HepG2 (cell line): ENCODE measurements at regions not wholly inside any gene's neighbourhood (a gene's known extent, or its start where the extent isn't known, plus 50 kb on each side); places are given as distances from the start of the nearest gene placed in this dataset.

Experiments used
- ATAC-seq: fragments of 200-7000 bp; cut with Tn5 transposase; 3 replicates; pipeline ENCODE4 v1.9.1; 2020; ENCODE audit warnings: mild to moderate bottlenecking, moderate library complexity
- BruUV-seq: library from RNA; stranded (reverse); fragments of 400-500 nt; replicated peaks from 2 replicates; lab custom pipeline; 2021; lab: Mats Ljungman, UMichigan
- CTCF ChIA-PET: fragments of 300-600 bp; formaldehyde crosslinking; extraction: SDS; loops from one replicate; lab custom pipeline; 2021; ENCODE audit warnings: low total read pairs, inconsistent platforms, low intra/inter-chr PET ratio; lab: Yijun Ruan, JAX
- POLR2A ChIA-PET: fragments of 350-600 bp; sonication (Branson Sonifier 250); formaldehyde crosslinking; loops from one replicate; lab custom pipeline; 2020; ENCODE audit warnings: antibody characterized with exemption, inconsistent platforms; lab: Yijun Ruan, JAX
- DNase-seq: peaks from one replicate; pipeline ENCODE4 v3.0.0-alpha.2; 2015; ENCODE audit warnings: low spot score
- FAIRE-seq: peaks from 3 replicates; lab custom pipeline; 2011; peaks lifted over from hg19 to GRCh38; lab: Jason Lieb, UNC
- H2AFZ ChIP-seq: one replicate; pipeline ENCODE4 v1.6.1; 2011; ENCODE audit warnings: low read length, inconsistent platforms
- H3K27ac ChIP-seq: fragments of 300-600 bp; 3 replicates; pipeline ENCODE4 v1.8.0; 2011; ENCODE audit warnings: mixed run types, mild to moderate bottlenecking, mixed read lengths, low read length, inconsistent platforms; ENCODE audit not compliant: insufficient read depth; ENCODE audit errors: extremely low read length
- H3K27me3 ChIP-seq, 2 experiments: fragments of 200-600 bp in 1 of 2; 2 replicates in 1 of 2; 3 replicates in 1 of 2; pipeline versions ENCODE4 v1.6.0 to v1.8.0; 2011; ENCODE audit warnings: low read length in 2 of 2, mild to moderate bottlenecking in 2 of 2, moderate library complexity in 2 of 2, inconsistent platforms in 1 of 2; ENCODE audit not compliant: insufficient read depth in 2 of 2, control insufficient read depth in 1 of 2
- H3K36me3 ChIP-seq, 2 experiments: fragments of 200-600 bp in 1 of 2; replicated peaks in 1 of 2; 2 replicates in 1 of 2; 3 replicates in 1 of 2; pipeline versions ENCODE4 v1.5.1 to v1.8.0; 2011; ENCODE audit warnings: low read length in 2 of 2, inconsistent platforms in 1 of 2; ENCODE audit not compliant: insufficient read depth in 2 of 2, control insufficient read depth in 1 of 2
- H3K4me1 ChIP-seq: 2 replicates; pipeline ENCODE4 v1.5.1; 2012; ENCODE audit warnings: low read length, inconsistent platforms; ENCODE audit not compliant: insufficient read depth
- H3K4me2 ChIP-seq: 2 replicates; pipeline ENCODE4 v1.6.0; 2011; ENCODE audit warnings: low read depth, low read length, inconsistent platforms
- H3K4me3 ChIP-seq, 3 experiments: fragments of 200-600 bp in 1 of 3; sonication (generic), shearing (Covaris generic) in 1 of 3; replicated peaks in 1 of 3; 2 replicates each; pipeline ENCODE4 v1.5.1; 2011 to 2016; ENCODE audit warnings: low read length in 3 of 3, inconsistent platforms in 2 of 3, low read depth in 2 of 3, mild to moderate bottlenecking in 2 of 3, control low read depth in 1 of 3, mixed read lengths in 1 of 3; ENCODE audit not compliant: insufficient read depth in 1 of 3
- H3K79me2 ChIP-seq: one replicate; pipeline ENCODE4 v1.6.1; 2011; ENCODE audit warnings: low read length, inconsistent platforms; ENCODE audit not compliant: insufficient read depth
- H3K9ac ChIP-seq: 2 replicates; pipeline ENCODE4 v1.6.0; 2011; ENCODE audit warnings: mild to moderate bottlenecking, low read depth, low read length, inconsistent platforms; ENCODE audit not compliant: insufficient read depth
- H3K9me3 ChIP-seq: 2 replicates; pipeline ENCODE4 v1.5.1; 2012; ENCODE audit warnings: mild to moderate bottlenecking, low read length
- H4K20me1 ChIP-seq: 2 replicates; pipeline ENCODE4 v1.6.0; 2011; ENCODE audit warnings: inconsistent platforms, mild to moderate bottlenecking, low read length, moderate library complexity; ENCODE audit not compliant: insufficient read depth
- ELF3 ChIP-seq: IDR thresholded peaks from 2 replicates; pipeline ENCODE4 v1.6.1; 2016; ENCODE audit warnings: missing genetic modification reagents, missing compliant biosample characterization
- GATAD1 ChIP-seq: IDR thresholded peaks from 2 replicates; pipeline ENCODE4 v1.6.1; 2016; ENCODE audit warnings: missing genetic modification reagents, missing compliant biosample characterization
- HIVEP1 ChIP-seq: sonication (generic); formaldehyde crosslinking; IDR thresholded peaks from 2 replicates; pipeline ENCODE4 v1.4.0; 2020; ENCODE audit warnings: mild to moderate bottlenecking, missing genetic modification reagents
- HNRNPH1 ChIP-seq: fragments of 200-400 bp; formaldehyde crosslinking; optimal IDR thresholded peaks from 2 replicates; pipeline ENCODE3; 2017; ENCODE audit warnings: mild to moderate bottlenecking, low read depth, low read length
- KLF16 ChIP-seq, 2 experiments: sonication (generic) in 1 of 2; formaldehyde crosslinking in 1 of 2; IDR thresholded peaks; 2 replicates each; pipeline versions ENCODE4 v1.6.1 to v1.8.0; 2016 to 2023; ENCODE audit warnings: missing genetic modification reagents in 2 of 2, missing compliant biosample characterization in 1 of 2
- MXI1 ChIP-seq: IDR thresholded peaks from 3 replicates; pipeline ENCODE4 v1.6.1; 2012; ENCODE audit warnings: low read depth, low read length, inconsistent platforms, borderline replicate concordance
- TARDBP ChIP-seq: sonication (generic); formaldehyde crosslinking; IDR thresholded peaks from 2 replicates; pipeline ENCODE4 v1.8.0; 2022; ENCODE audit warnings: mild to moderate bottlenecking, missing genetic modification reagents
- ZMYM2 ChIP-seq: sonication (generic); formaldehyde crosslinking; IDR thresholded peaks from 2 replicates; pipeline ENCODE4 v1.8.0; 2022; ENCODE audit warnings: mild to moderate bottlenecking, missing genetic modification reagents
- ZNF605 ChIP-seq: sonication (generic); formaldehyde crosslinking; IDR thresholded peaks from 2 replicates; pipeline ENCODE4 v1.8.0; 2022; ENCODE audit warnings: mild to moderate bottlenecking, missing genetic modification reagents
- ZNF616 ChIP-seq: sonication (generic); formaldehyde crosslinking; IDR thresholded peaks from 2 replicates; pipeline ENCODE4 v1.5.0; 2020; ENCODE audit warnings: low read depth, mild to moderate bottlenecking, missing genetic modification reagents
- WGBS: methylation state at CpG from one replicate; pipeline ENCODE4 v1.1.6; 2017; ENCODE audit warnings: low lambda C conversion rate; 5-methylcytosine and 5-hydroxymethylcytosine counted together
- in situ Hi-C: cut with HindIII; loops from 2 replicates; pipeline ENCODE4 v1.10.0; 2017; ENCODE audit warnings: low pct_unique_long_range_greater_than_20kb; ENCODE audit not compliant: extremely low pct_ligation_motif_present
- intact Hi-C: fragments of 100-400 bp; cut with micrococcal nuclease; formaldehyde crosslinking; loops from one replicate; pipeline ENCODE4 v1.10.0; 2022; ENCODE audit not compliant: unreplicated experiment
- TF ChIP-seq, protein P1 (sequence below): sonication (generic); formaldehyde crosslinking; conservative IDR thresholded peaks from 2 replicates; pipeline ENCODE4 v1.4.0; 2020; ENCODE audit warnings: missing genetic modification reagents
- TF ChIP-seq, protein P2 (sequence below): sonication (generic); formaldehyde crosslinking; conservative IDR thresholded peaks from 2 replicates; pipeline ENCODE4 v1.4.0; 2020; ENCODE audit warnings: missing genetic modification reagents
- TF ChIP-seq, protein P3 (sequence below): sonication (generic); formaldehyde crosslinking; IDR thresholded peaks from 2 replicates; pipeline ENCODE4 v1.4.0; 2020; ENCODE audit warnings: mild to moderate bottlenecking, missing genetic modification reagents

DNA sequence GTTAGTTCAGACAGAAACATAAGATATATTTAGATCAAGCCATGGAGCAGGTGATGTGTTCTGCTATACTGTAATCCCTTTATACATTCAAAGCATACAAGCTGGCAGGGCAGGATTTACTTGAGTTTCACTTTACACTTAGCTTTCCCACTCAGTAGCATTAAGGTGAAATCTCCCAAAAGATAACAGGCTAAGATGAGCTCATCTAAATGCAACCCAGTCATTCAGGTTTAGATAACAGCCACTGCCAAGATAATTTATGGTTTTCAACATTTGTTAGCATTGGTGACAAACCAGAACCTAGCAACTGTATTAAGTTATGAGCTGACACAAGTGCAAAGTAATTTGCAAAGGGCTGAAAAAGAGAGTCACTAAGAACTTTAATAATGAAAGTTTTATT is 925.1 kb upstream of the ATXN7L3B start (continued):
- TF ChIP-seq, protein P1, sequence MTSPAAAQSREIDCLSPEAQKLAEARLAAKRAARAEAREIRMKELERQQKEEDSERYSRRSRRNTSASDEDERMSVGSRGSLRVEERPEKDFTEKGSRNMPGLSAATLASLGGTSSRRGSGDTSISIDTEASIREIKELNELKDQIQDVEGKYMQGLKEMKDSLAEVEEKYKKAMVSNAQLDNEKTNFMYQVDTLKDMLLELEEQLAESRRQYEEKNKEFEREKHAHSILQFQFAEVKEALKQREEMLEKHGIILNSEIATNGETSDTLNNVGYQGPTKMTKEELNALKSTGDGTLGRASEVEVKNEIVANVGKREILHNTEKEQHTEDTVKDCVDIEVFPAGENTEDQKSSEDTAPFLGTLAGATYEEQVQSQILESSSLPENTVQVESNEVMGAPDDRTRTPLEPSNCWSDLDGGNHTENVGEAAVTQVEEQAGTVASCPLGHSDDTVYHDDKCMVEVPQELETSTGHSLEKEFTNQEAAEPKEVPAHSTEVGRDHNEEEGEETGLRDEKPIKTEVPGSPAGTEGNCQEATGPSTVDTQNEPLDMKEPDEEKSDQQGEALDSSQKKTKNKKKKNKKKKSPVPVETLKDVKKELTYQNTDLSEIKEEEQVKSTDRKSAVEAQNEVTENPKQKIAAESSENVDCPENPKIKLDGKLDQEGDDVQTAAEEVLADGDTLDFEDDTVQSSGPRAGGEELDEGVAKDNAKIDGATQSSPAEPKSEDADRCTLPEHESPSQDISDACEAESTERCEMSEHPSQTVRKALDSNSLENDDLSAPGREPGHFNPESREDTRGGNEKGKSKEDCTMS (CRISPR knock-in tag) = no peak
- TF ChIP-seq ZMYM2 = no peak

DNA sequence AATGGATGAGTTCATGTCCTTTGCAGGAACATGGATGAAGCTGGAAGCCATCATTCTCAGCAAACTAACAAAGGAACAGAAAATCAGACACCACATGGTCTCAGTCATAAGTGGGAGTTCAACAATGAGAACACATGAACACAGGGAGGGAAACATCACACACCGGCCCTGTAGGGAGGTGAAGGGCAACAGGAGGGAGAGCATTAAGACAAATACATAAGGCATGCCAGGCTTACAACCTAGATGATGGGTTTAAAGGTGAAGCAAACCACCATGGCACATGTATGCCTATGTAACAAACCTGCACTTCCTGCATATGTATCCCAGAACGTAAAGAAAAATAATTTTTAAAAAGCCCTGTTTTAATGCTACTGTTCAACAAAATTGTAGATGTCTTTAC is 914.2 kb upstream of the ATXN7L3B start:
- Histone ChIP-seq H3K27ac (no peak overlapping the region), H3K27me3 (no peaks in the 10 kb centered on the region), H3K79me2 (no peaks in the 10 kb centered on the region), H3K4me3 (no peak overlapping the region), H3K9ac (no peak overlapping the region), H2AFZ (no peak overlapping the region), H3K4me1 (no peaks in the 10 kb centered on the region), H4K20me1 (no peaks in the 10 kb centered on the region), H3K36me3 (no peaks in the 10 kb centered on the region), H3K4me2 (no peak overlapping the region), H3K9me3 (peaks cover 42% of the 10 kb centered on the region)
- ChIA-PET CTCF (no interaction called here), POLR2A (no interaction called here)
- no peak for FAIRE-seq
- no TSS peak for BruUV-seq
- no peak for TF ChIP-seq ZNF616 (CRISPR knock-in tag)
- no peak for TF ChIP-seq MXI1
- DNase-seq = no peak
- no peak for ATAC-seq
- intact Hi-C loops = no loop called here
- in situ Hi-C loops = no loop called here
- 9% methylated on average over 2 of the region's 2 CpGs for WGBS

DNA sequence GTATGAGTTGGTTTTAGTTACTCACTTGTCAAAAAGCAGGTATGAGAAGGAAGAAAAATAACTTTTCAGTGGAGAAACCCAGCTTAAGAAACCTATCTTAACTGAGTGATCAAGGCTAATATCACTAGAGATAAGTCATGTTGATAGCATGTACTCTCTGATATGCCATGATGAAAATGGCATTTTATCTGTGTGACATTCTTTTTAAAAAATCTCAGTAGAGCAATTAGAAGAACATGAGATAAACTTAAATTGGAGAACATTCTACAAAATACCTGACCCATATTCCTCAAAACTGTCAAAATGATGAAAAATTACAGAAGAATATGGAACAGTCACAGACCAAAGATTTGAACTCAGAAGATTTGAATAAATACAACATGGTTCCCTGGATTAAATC is 912.4 kb upstream of the ATXN7L3B start:
- CTCF ChIA-PET = no interaction called here
- TF ChIP-seq ELF3 (CRISPR knock-in tag) (no peak), HIVEP1 (CRISPR knock-in tag) (no peak), KLF16 (CRISPR knock-in tag; IDR thresholded peaks at IDR 0.05) (no peak), HNRNPH1 (no peak), ZNF605 (CRISPR knock-in tag) (no peak), GATAD1 (CRISPR knock-in tag) (no peak), TARDBP (no peak)
- TF ChIP-seq, protein P2, sequence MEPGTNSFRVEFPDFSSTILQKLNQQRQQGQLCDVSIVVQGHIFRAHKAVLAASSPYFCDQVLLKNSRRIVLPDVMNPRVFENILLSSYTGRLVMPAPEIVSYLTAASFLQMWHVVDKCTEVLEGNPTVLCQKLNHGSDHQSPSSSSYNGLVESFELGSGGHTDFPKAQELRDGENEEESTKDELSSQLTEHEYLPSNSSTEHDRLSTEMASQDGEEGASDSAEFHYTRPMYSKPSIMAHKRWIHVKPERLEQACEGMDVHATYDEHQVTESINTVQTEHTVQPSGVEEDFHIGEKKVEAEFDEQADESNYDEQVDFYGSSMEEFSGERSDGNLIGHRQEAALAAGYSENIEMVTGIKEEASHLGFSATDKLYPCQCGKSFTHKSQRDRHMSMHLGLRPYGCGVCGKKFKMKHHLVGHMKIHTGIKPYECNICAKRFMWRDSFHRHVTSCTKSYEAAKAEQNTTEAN (CRISPR knock-in tag) = no peak
- TF ChIP-seq, protein P3, sequence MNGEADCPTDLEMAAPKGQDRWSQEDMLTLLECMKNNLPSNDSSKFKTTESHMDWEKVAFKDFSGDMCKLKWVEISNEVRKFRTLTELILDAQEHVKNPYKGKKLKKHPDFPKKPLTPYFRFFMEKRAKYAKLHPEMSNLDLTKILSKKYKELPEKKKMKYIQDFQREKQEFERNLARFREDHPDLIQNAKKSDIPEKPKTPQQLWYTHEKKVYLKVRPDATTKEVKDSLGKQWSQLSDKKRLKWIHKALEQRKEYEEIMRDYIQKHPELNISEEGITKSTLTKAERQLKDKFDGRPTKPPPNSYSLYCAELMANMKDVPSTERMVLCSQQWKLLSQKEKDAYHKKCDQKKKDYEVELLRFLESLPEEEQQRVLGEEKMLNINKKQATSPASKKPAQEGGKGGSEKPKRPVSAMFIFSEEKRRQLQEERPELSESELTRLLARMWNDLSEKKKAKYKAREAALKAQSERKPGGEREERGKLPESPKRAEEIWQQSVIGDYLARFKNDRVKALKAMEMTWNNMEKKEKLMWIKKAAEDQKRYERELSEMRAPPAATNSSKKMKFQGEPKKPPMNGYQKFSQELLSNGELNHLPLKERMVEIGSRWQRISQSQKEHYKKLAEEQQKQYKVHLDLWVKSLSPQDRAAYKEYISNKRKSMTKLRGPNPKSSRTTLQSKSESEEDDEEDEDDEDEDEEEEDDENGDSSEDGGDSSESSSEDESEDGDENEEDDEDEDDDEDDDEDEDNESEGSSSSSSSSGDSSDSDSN (CRISPR knock-in tag) = no peak

More for the DNA sequence above, 912.4 kb upstream of the ATXN7L3B start:
- no peaks in the 10 kb centered on the region for H3K4me1 ChIP-seq
- no peaks in the 10 kb centered on the region for H3K36me3 ChIP-seq
- DNase-seq (no peak), ATAC-seq (no peak), FAIRE-seq (no peak)
- BruUV-seq = no TSS peak
- no peak overlapping the region for H3K9ac ChIP-seq
- H4K20me1 ChIP-seq = no peaks in the 10 kb centered on the region
- in situ Hi-C loops = no loop called here
- H3K27me3 ChIP-seq = no peaks in the 10 kb centered on the region
- POLR2A ChIA-PET = no interaction called here
- H3K4me3 ChIP-seq = no peak overlapping the region
- intact Hi-C loops = no loop called here
- H3K4me2 ChIP-seq = no peak overlapping the region
- no peak overlapping the region for H2AFZ ChIP-seq
- peaks cover 51% of the 10 kb centered on the region for H3K9me3 ChIP-seq
- H3K79me2 ChIP-seq = no peaks in the 10 kb centered on the region
- H3K27ac ChIP-seq = no peak overlapping the region
